ENCODE measurements at regions not wholly inside any gene's neighbourhood (a gene's known extent, or its start where the extent isn't known, plus 50 kb on each side); places are given as distances from the start of the nearest gene placed in this dataset.

DNA sequence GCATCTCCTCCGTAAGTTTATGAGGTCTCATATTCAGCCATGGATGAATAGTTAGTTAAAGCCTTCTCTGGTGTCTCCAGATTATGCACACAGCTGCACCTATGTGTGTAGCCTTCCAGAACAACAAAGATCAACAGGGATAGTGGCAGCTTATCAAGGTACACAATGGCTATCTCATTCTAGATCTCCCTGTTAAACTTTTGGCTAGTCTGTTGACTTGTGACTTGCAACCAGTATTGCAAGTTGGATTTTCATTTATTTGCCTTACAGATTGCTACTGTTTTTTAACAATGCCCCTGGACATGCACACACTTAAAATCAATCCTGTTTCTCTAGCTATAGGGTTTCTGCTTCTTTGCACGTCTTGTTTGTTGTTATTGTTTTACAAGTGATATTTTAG, 363.2 kb downstream of the OMA1 start:
- POLR2A ChIA-PET: no interaction called here
- in situ Hi-C loops (cut with MboI) (no loop called here), intact Hi-C loops (cut with micrococcal nuclease; ENCODE audit: unreplicated experiment) (no loop called here)
- no TSS peak for BruUV-seq (replicated peaks)
- CTCF ChIA-PET: no interaction called here
- Histone ChIP-seq H3K27ac (ENCODE audit: control insufficient read depth, insufficient read depth) (no peak overlapping the region), H3K4me2 (ENCODE audit: control insufficient read depth, insufficient read depth) (no peak overlapping the region), H3K79me2 (ENCODE audit: control insufficient read depth, insufficient read depth, low read length) (no peaks in the 10 kb centered on the region), H3K36me3 (ENCODE audit: control insufficient read depth in 2 of 2, insufficient read depth in 2 of 2, low read length in 1 of 2) (no peaks in the 10 kb centered on the region), H3K27me3 (replicated peaks in 1 of 2; ENCODE audit: control insufficient read depth in 2 of 2, insufficient read depth in 2 of 2, low read length in 1 of 2) (no peaks in the 10 kb centered on the region), H3K9ac (ENCODE audit: control insufficient read depth, insufficient read depth, low read length) (no peak overlapping the region), H3K4me1 (ENCODE audit: control insufficient read depth, insufficient read depth, low read length) (no peaks in the 10 kb centered on the region), H3K9me3 (replicated peaks; ENCODE audit: control insufficient read depth, insufficient read depth, low read length) (no peaks in the 10 kb centered on the region), H4K20me1 (ENCODE audit: control insufficient read depth, insufficient read depth) (no peaks in the 10 kb centered on the region), H2AFZ (ENCODE audit: control insufficient read depth, low read depth, low read length) (no peak overlapping the region), H3K4me3 (no peak overlapping the region)
- SMC1A ChIA-PET (ENCODE audit: uncharacterized antibody, unreplicated experiment): interaction anchor here (0.7 kb wide), 1 partner anchor 806 kb away, joined by 3 read pairs; no protein-coding TSS in a partner anchor
- no peak for ATAC-seq
- RAD21 ChIA-PET (ENCODE audit: unreplicated experiment): no interaction called here
- DNase-seq (ENCODE audit: low read depth, low spot score): no peak
- 0% methylated on average over 2 of the region's 2 CpGs for whole genome bisulfite sequencing (ENCODE audit: insufficient coverage, insufficient replicate concordance, low lambda C conversion rate, missing lambda C conversion rate)
- no peak for FAIRE-seq
- TF ChIP-seq TBL1XR1 (IDR thresholded peaks at IDR 0.05; ENCODE audit: low read depth, low read length): no peak
- TF ChIP-seq, protein P1, sequence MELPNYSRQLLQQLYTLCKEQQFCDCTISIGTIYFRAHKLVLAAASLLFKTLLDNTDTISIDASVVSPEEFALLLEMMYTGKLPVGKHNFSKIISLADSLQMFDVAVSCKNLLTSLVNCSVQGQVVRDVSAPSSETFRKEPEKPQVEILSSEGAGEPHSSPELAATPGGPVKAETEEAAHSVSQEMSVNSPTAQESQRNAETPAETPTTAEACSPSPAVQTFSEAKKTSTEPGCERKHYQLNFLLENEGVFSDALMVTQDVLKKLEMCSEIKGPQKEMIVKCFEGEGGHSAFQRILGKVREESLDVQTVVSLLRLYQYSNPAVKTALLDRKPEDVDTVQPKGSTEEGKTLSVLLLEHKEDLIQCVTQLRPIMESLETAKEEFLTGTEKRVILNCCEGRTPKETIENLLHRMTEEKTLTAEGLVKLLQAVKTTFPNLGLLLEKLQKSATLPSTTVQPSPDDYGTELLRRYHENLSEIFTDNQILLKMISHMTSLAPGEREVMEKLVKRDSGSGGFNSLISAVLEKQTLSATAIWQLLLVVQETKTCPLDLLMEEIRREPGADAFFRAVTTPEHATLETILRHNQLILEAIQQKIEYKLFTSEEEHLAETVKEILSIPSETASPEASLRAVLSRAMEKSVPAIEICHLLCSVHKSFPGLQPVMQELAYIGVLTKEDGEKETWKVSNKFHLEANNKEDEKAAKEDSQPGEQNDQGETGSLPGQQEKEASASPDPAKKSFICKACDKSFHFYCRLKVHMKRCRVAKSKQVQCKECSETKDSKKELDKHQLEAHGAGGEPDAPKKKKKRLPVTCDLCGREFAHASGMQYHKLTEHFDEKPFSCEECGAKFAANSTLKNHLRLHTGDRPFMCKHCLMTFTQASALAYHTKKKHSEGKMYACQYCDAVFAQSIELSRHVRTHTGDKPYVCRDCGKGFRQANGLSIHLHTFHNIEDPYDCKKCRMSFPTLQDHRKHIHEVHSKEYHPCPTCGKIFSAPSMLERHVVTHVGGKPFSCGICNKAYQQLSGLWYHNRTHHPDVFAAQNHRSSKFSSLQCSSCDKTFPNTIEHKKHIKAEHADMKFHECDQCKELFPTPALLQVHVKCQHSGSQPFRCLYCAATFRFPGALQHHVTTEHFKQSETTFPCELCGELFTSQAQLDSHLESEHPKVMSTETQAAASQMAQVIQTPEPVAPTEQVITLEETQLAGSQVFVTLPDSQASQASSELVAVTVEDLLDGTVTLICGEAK (IDR thresholded peaks at IDR 0.05; ENCODE audit: borderline replicate concordance): no peak
- TF ChIP-seq MTA2 (IDR thresholded peaks at IDR 0.05; ENCODE audit: low read depth): no peak
- TF ChIP-seq, protein P2, sequence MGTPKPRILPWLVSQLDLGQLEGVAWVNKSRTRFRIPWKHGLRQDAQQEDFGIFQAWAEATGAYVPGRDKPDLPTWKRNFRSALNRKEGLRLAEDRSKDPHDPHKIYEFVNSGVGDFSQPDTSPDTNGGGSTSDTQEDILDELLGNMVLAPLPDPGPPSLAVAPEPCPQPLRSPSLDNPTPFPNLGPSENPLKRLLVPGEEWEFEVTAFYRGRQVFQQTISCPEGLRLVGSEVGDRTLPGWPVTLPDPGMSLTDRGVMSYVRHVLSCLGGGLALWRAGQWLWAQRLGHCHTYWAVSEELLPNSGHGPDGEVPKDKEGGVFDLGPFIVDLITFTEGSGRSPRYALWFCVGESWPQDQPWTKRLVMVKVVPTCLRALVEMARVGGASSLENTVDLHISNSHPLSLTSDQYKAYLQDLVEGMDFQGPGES (IDR thresholded peaks at IDR 0.05): no peak
- TF ChIP-seq CBFB (IDR thresholded peaks at IDR 0.05; ENCODE audit: low read depth): no peak
- TF ChIP-seq NR2F1 (conservative IDR thresholded peaks at IDR 0.05): no peak
- no peak for TF ChIP-seq HCFC1 (IDR thresholded peaks at IDR 0.05; ENCODE audit: low read length)
- no peak for TF ChIP-seq BCL11A (IDR thresholded peaks at IDR 0.05; ENCODE audit: low read depth, low read length)
- TF ChIP-seq CHD2 (IDR thresholded peaks at IDR 0.05; ENCODE audit: borderline replicate concordance, low read depth, low read length): no peak
- TF ChIP-seq SREBF2 (IDR thresholded peaks at IDR 0.05; ENCODE audit: low read length): no peak
- no peak for TF ChIP-seq MEF2B (IDR thresholded peaks at IDR 0.05; ENCODE audit: partially characterized antibody, poor library complexity, severe bottlenecking)
- no peak for TF ChIP-seq ASH2L (IDR thresholded peaks at IDR 0.05; ENCODE audit: borderline replicate concordance, low read depth)
- TF ChIP-seq, protein P3, sequence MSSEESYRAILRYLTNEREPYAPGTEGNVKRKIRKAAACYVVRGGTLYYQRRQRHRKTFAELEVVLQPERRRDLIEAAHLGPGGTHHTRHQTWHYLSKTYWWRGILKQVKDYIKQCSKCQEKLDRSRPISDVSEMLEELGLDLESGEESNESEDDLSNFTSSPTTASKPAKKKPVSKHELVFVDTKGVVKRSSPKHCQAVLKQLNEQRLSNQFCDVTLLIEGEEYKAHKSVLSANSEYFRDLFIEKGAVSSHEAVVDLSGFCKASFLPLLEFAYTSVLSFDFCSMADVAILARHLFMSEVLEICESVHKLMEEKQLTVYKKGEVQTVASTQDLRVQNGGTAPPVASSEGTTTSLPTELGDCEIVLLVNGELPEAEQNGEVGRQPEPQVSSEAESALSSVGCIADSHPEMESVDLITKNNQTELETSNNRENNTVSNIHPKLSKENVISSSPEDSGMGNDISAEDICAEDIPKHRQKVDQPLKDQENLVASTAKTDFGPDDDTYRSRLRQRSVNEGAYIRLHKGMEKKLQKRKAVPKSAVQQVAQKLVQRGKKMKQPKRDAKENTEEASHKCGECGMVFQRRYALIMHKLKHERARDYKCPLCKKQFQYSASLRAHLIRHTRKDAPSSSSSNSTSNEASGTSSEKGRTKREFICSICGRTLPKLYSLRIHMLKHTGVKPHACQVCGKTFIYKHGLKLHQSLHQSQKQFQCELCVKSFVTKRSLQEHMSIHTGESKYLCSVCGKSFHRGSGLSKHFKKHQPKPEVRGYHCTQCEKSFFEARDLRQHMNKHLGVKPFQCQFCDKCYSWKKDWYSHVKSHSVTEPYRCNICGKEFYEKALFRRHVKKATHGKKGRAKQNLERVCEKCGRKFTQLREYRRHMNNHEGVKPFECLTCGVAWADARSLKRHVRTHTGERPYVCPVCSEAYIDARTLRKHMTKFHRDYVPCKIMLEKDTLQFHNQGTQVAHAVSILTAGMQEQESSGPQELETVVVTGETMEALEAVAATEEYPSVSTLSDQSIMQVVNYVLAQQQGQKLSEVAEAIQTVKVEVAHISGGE (CRISPR knock-in tag; IDR thresholded peaks at IDR 0.05): no peak

Measured in GM12878 (cell line).